GM21723 (cell line): ENCODE measurements at regions not wholly inside any gene's neighbourhood (a gene's known extent, or its start where the extent isn't known, plus 50 kb on each side); places are given as distances from the start of the nearest gene placed in this dataset.

Experiments used
- ATAC-seq: cut with Tn5 transposase; IDR thresholded peaks from one replicate; pipeline ENCODE4 v1.9.1; 2021; ENCODE audit warnings: mild to moderate bottlenecking, moderate library complexity; ENCODE audit not compliant: unreplicated experiment

- no peak for ATAC-seq
These were observed 58.6 kb downstream of the PHETA1 start for GRCh38 chr12:111310076-111310870.

- ATAC-seq, result no peak
These were observed 59.3 kb downstream of the PHETA1 start for GRCh38 chr12:111309584-111309983.

DNA sequence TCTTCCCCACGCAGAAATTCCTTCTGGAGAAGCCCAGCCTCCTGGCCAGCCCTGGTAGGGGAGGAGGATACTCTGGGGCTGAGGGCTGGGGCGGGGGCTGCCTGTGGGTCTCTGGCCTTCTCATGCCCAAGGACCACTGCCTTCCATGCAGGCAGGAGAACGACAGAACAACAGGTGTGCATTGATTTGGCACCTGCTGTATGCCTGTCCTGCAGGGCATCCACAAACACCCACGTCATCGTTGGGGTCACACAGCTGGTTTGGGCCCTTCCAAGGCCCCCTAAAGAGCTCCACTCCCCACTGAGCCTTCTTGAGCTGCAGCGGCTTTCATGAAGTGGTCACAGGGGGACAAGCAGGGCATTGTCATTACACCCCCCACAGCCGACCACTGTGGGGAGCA is 60.4 kb downstream of the PHETA1 start:
- no peak for ATAC-seq

- ATAC-seq, result no peak
These were observed 64.2 kb downstream of the PHETA1 start for GRCh38 chr12:111304642-111305071.

GRCh38 chr12:111303531-111303930 is 65.4 kb downstream of the PHETA1 start:
- no peak for ATAC-seq

GRCh38 chr12:111298582-111299436 is 70.1 kb downstream of the PHETA1 start:
- ATAC-seq, result no peak

DNA sequence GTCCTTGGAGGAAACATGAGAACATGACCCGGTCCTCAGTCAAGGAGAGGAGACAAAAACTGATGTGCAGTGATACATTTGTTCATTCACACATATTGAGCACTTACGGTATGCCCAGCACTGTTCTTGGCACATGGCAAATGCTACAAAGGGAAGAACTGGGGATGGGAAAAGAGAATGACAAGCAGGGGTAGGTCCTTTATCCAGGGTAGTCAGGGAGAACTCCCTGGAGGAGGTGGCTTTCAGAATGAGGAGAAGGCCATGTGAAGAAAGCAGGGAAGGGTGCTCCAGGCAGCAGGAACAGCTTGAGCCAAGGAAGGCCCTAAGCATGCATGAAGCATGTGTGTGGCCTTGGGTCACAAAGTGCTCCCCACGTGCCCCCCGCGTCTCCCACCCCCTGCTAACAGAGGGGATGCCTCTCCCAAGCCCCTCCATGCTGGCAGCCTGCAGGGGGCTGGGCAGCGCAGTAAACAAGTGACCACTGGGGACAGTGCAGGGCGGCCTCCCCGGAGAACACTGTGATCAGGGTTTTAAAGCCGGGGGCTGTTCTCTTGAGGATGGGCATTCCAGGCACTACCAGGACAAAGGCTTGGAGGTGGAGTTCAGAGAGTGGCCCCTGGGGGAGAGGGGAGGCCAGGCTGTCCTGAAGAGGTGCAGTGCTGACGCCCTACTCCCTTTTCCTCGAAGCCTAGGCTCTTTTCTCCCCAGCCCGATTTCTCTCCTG is 71.0 kb downstream of the PHETA1 start:
- no peak for ATAC-seq

GRCh38 chr12:111296906-111297463 is 71.9 kb downstream of the PHETA1 start:
- ATAC-seq, result no peak

GRCh38 chr12:111295176-111295575 is 73.7 kb downstream of the PHETA1 start:
- no peak for ATAC-seq

DNA sequence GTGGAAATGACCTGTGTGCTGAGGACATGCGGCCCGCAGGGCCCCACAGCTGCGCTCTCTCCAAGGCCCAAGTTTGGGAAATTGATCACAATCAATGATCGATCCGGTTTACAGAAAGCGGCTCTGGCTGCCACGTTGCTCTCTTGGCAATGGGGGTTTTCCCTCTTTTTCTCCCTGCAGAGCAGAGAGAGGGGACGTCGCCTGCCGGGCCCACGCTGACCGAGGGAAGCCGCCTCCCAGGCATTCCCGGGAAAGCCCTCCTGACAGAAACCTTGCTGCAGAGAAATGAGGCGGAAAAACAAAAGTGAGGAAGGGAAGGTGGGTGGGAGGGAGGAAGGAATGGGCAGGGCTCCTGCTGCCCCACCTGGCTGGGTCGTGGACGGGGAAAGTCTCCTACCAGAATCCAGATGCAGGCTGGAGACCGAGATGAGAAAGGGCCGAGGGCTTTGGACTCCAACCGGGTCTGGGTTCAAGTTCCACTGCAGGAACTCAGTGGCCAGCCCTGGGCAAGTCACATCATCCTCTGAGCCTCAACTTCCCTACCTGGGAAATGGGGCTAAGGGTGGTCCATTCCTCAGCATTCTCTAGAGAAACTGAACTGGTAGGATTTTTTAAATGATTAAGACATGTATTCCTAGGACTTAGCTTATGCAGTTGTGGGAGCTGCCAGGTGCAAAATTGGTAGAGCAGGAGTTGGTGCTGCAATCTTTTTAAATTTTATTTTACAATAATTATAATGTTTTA is 75.5 kb downstream of the PHETA1 start:
- ATAC-seq, result no peak

DNA sequence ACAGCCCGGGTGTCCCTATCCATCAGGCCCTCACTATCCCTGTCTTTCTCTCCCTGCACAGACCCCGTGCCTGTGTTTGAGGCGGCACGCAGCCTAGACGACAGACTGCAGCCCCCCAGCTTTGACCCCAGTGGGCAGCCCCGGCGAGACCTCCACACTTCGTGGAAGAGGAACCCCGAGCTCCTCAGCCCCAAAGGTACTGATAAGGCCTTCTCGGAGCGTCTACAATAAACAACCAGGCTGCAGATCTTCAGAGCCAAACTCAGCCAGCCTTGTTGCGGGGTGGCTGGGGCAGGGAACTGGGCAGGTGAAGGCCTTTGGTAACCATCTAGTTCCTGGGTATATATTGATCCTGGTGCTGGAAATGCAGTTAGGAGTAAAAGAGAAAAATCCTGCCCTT is 77.5 kb downstream of the PHETA1 start:
- ATAC-seq, result no peak

DNA sequence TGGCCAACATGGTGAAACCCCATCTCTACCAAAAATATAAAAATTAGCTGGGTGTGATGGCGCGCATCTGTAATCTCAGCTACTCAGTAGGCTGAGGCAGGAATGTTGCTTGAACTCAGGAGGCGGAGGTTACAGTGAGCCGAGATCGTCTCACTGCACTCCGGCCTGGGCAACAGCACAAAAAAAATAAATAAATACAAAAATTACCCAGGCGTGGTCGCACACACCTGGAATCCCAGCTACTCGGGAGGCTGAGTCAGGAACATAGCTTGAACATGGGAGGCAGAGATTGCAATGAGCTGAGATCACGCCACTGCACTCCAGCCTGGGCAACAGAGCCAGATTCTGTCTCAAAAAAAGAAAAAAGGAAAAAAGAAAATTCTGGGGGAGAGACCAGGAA is 80.1 kb downstream of the PHETA1 start:
- ATAC-seq, result no peak

DNA sequence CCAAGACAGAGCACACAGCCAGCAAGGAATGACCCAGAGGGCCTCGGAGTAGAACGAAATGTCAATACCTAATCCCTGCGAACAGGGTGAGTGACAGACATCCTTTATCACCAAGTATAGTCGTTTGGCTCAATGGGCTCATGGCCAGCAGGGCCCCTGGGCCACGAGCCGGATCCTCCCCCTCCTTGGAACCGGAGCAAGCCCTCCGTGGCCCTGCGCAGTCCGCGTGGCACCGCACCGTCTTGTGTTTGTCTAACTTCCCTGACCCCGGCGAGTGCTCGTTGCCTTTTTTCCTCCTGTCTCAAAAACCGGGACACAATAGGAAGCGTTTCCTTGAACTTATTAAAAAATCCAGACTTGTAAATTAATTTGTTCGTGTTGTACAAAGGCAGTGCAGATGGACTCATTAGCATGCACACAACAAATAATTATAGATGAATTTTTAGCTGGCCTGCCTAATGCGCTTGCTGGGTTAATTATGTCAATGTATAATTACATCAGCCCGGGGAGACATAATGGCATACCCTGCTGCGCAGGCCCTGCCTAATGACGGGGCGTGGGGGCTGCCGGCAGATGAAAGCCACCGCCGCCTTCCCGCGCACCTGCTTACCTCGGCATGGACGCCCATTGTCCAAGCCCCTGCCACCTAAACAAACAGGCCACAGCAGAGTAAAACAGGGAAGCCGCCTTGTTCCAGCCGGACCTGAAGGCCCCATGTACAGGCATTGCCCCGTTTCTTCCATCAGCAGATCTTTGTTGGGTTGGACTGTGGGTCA is 81.6 kb downstream of the PHETA1 start:
- ATAC-seq, result no peak

DNA sequence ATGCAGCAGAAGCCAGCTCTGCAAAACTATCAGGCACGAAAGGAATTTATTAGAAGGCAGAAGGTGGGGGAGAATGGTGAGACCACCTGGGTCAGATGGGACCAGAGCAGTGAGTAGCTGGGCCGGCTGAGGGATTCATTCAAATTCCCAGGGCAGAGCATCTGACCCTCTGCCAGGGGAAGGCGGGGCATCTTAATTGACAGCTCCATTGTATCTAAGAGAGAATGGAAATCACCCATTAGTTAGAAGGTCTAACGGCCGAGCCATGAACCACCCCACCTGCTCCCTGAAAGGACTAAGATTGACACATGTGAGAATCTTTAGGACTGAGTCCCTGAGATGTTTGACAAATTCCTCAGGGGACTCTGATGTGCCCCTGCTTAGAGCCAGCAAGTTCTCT is 83.7 kb downstream of the PHETA1 start:
- ATAC-seq, result no peak

DNA sequence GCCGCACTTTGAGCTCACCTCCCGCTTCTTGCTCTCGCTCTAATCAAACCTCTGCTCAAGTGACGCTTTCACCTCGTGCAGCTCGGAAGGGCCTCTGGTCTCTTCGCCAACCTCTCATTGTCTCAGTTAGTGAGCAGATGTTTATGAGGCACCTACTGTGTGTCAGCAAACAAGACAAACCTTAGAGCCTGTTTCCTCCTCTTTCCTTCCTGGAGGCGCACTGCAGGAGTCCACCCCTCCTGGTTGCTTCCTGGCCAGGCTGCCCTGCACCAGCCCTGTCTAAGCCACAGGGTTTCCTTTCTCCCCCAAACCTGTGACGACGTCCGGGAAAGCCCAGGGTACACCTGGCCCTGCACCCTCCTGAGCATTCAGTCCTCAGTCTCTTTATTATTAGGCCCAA is 84.2 kb downstream of the PHETA1 start:
- ATAC-seq, result no peak

- no peak for ATAC-seq
These were observed 84.9 kb downstream of the PHETA1 start for GRCh38 chr12:111283966-111284365.

- ATAC-seq, result no peak
These were observed 85.4 kb downstream of the PHETA1 start for GRCh38 chr12:111283521-111283920.

DNA sequence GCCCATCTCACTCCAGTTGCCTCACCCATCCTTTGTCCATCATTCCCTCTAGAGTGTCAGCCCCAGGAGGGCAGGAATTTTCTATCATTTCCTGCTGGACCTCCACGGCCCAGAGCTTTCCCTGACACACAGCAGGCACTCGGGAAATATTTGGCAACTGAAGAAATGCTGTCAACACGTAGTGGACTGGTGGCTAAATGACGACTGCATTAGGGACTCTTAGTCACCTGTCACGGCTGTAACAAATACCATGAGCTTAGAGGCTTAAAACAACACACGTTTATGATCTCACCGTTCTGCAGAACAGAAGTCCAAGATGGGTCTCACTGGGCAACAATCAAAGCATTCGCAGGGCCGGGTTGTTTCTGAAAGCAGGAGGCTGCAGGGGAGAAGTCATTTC is 91.3 kb downstream of the PHETA1 start:
- no peak for ATAC-seq

- no peak for ATAC-seq
These were observed 92.7 kb downstream of the PHETA1 start for GRCh38 chr12:111276146-111276545.

- no peak for ATAC-seq
These were observed 93.6 kb downstream of the PHETA1 start for GRCh38 chr12:111275308-111275707.
